HG02763 (cell line): ENCODE measurements at regions not wholly inside any gene's neighbourhood (a gene's known extent, or its start where the extent isn't known, plus 50 kb on each side); places are given as distances from the start of the nearest gene placed in this dataset.

Source experiments
- ATAC-seq: cut with Tn5 transposase; IDR thresholded peaks from one replicate; pipeline ENCODE4 v1.9.1; 2021; ENCODE audit warnings: mild to moderate bottlenecking, moderate library complexity; ENCODE audit not compliant: unreplicated experiment

DNA sequence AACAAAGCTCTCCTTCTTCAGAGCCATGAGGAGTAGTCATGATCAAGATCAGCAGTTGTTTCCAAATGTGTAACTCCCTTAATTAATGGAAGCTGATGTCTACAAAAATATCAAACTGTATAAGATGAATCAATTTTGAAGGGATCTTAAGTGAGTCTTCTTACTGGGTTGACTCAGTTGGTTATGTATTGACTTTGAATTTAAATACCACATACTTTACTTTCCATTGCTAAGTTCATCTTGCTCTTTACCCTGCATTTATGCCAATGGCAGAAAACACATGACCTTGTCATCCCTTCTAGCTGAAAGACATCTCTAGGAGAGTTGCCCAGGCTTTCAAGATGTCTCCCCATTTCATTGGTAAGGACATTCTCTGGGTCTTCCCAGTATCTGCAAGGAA lies 123.2 kb upstream of the STMND1 start:
- no peak for ATAC-seq

DNA sequence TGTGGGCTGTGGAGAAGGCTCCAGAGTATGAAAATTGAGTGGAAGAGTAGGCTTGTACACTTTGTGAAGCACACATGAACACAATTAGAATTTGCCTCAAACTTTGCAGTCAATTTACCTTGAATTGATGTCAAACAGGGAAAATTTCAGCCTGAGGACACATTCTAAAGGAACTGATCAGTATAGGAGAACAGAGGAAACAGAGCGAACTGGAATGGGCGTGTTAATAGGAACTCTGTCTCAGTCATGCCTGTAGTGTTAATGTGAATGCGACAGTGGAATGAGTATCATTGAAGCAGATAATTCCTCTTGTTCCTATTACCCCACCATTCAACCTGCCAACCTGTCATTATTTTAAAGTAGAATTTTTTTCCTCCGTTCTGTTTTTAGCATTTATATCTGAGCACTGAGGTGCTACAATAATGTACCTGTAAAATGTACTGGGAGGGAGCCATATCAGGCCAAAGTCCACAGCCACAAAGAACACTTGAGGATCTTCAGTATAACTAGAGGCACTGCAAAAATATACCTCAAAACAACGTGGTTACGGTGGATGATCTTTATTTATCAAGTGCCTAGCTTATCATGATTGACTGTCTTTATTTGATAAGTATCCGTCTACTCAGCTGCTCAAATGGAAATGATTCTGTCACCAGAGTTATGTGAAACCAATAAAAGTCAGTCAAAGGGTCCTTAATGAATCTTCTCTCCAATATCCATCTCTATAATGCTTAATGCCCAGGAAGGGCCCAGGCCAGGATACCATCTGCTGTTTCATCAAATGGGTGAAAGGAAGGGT lies 125.3 kb upstream of the STMND1 start:
- no peak for ATAC-seq

DNA sequence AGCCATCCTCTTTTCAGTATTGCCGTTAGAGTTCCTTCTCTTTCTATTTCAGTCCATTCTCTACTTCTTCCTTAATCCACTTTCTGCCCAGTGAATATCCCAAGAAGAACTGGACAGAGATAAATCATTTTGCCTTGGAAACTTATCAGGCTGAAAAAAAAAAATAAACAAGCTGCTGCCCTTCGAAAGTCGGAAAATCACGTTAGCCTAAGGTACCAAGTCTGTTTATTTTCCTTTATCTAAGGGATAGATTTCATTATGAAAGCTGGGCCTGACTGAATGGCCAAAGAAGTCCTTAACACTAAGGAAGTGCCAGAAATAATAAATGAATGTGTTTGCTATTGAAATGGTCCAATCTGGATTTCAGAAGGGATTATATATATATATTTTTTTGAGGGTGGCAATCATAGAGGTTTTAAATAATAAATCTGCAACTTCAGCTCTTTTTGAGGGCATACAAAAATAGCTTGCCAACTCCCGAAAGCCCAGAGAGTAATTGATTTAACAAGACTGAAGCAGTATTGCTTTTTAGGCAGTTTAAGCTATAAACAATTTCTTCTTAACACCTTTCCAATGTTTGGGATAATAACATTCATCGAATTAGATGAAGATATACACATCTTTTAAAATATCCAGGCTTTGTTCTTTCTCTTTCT lies 127.0 kb upstream of the STMND1 start:
- no peak for ATAC-seq

DNA sequence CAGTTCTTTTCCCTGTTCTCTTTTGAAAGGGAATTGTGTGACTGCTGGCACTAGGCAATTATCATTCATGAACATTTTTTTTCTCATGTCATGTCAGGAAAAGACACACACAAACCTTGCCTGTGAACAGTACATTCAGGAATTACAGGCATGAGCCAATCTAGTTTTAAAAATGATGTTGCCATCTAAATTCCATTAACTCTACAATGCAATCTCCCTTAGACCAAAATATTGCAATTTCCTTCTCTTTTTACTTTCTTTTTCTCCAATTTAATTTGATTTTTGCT lies 127.5 kb upstream of the STMND1 start:
- no peak for ATAC-seq

DNA sequence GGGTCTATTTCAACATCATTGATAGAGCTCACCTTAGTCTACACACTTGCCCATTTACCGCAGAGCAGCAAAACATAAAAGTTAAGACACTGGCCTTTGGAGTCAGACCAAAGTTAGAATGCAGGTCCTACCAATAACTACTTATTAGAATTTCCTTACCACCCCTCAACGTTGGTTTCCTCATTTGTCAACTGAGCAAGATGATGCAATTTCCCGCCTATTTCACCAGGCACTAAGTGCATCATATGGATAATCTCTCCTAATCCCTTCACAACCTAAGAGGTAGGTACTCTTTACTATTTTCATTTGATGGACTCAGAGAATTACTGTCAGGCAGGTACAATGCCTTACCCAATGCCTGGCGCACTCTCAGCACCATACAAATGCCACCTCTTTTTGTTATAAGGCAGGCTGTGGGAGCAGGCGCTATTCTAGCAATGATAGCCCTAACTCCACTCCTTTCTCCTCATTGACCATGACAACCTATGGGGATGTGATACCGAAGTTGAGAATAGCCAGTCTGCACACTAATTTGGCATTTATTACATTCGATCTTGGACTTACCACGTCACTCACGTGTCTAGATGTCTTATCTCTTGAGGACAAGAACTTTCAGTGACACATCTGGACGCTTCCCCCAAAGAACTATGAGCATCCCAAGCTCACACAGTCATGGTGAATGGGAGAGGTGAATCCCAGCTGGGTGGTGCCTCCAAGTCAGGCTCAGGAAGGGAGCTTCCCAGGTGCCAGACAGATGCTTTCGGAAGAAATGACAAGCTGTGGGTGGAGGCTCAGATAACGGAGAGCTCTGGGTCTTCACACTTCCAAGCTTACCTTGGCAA lies 128.1 kb upstream of the STMND1 start:
- no peak for ATAC-seq

DNA sequence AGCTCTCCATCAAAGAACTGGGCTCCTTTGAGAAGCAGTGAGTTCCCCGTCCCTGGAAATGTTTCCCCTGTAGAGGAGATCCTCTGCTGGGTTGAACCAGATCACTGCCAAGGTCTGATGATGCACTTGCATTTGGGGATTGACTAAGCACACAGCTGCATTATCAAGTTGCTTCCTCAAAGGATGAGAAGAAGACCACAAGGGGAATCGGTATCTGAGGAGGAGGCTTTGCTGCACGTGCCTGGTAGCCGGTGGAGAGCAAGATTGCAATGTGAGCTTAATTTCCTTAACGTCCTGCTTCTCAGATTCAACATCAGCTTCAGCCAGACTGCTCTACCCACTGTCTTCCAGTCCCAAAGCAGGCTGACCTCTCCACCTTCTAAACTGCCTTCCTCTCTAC lies 128.8 kb upstream of the STMND1 start:
- no peak for ATAC-seq

DNA sequence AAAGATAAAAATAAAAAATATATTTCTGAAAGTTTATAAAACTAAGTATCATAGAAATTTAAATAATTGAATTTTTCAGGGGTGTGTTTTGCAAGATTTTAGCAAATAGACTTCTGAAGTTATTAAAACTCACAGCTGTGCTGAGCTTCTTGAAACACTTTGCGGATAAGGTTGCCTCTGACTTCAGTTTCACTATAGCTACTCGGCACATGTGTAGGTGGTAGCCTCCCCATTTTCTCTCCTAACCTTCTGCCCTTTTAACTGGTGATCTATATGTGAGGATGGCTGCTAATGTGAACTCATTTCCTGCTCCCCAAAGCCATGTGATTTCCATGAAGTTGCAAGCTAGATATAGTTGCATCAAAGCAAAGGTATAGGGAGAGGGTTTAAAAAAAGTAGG lies 129.3 kb upstream of the STMND1 start:
- ATAC-seq, result no peak

DNA sequence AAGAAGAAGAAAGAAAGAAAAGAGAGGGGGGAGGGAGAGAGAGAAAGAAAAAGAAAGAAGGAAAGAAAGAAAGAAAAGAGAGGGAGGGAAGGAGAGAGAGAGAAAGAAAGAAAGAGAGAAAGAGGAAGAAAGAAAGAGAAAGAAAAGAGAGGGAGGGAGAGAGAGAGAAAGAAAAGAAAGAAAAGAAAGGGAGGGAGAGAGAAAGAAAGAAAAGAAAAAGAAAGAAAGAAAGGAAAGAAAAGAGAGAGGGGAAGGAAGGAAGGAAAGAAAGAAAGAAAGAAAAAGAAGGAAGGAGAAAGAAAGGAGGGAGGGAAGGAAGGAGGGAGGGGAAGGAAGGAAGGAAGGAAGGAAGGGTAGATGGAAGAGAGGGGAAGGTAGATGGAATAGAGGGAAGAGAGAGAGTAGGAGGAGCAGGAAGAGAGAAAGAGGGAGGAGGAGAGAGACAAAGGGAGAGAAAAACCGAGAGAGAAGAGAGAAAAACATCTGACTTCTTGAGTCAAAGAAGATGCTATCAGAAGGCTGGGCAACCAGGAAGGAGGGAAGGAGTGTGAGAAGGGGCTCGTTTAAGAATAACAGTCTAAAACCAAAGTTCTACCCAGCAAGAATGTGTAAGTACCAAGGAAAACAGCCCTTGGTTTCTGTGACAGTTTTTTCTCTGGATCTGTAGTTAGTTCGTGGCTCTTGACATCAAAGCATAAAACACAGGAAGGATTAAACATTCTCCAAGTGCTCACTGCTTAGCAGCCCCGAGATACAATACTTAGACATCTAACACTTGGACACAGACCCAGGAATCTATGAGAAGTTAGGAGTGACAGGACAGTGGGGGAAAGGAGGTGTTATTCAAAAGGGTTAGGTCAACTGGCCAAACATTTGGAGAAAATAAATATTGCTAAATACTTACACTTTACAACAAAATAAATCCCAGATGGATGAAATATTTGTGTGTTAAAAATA lies 131.9 kb upstream of the STMND1 start:
- ATAC-seq, result no peak

DNA sequence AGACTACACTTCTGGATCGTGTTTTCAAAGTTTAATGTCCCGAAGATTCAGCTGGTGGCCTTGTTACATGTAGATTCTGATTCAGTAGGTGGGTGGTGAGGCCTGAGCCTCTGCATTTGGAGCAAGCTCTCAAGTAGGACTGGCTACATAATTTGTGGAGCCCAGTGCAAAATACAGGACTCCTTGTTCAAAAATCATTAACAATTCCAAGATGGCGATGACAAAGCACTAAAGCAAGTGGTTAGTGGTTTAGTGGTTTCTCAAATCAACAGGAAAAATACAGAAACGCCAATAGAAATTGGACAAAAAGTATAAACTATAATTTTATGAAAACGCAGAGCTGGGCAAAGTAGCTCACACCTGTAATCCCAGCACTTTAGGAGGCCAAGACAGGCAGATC lies 133.7 kb upstream of the STMND1 start:
- no peak for ATAC-seq

DNA sequence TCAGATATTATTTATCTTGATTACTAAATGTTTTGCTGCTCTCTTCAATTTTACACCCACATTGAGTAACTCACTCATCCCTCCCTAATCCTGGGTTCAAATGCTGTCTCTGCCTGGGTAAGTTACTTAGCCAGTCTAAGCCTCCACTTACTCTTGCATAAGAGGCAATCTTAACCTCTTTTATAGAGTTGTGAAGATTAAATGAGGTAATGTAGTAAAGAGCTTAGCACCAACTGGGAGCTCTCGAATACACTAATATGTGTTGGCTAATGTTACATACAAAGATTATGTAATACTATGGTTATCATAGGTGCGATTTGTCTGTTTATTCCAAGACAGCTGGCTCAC lies 134.4 kb upstream of the STMND1 start:
- ATAC-seq, result no peak

DNA sequence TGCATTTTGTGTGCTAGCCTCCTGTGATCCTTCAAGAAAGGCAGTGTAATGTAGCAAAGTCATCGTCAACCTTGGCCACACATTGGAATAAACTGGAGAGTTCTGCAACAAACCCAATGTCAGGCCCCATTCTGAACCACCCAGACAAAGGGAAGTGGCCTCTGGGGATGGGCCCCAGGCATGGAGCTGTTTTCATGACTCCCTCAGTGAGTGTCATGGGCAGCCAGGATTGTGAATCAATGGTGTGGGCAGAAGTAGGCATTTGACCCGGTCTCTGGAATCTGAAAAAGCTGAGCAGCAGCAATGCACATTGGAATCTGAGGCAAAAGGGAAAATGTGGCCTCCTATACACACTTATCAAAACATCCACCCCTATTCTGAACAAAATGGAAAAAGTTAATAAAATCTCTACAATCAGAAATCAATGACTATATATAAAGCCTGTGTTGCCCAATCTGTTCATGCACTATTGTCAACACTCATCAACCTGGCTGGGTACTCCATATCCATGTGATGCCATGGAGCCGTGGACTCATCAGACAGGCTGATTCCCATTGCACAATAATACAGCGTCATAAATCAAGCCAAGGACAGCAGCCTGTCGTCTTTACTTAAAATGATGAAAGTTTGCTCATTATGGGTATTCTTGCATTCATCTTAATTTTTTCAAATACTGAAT lies 134.9 kb upstream of the STMND1 start:
- no peak for ATAC-seq

DNA sequence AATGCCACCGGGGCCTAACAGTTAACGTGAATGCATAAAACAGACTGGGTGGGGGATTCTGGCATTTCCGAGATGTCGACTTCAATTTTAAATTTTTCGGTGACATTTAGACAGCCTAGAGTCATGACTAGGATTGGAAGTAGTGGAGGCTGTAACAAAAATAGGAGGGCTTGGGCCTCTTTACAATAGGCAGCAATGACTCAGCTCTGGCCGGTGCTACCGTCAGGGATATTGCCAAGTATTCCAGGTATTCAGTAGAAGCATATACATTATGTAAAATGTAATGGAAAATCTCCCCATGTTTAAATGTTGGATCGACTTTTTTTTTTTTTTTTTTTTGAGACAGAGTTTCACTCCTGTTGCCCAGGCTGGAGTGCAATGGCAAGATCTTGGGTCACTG lies 136.2 kb upstream of the STMND1 start:
- no peak for ATAC-seq

DNA sequence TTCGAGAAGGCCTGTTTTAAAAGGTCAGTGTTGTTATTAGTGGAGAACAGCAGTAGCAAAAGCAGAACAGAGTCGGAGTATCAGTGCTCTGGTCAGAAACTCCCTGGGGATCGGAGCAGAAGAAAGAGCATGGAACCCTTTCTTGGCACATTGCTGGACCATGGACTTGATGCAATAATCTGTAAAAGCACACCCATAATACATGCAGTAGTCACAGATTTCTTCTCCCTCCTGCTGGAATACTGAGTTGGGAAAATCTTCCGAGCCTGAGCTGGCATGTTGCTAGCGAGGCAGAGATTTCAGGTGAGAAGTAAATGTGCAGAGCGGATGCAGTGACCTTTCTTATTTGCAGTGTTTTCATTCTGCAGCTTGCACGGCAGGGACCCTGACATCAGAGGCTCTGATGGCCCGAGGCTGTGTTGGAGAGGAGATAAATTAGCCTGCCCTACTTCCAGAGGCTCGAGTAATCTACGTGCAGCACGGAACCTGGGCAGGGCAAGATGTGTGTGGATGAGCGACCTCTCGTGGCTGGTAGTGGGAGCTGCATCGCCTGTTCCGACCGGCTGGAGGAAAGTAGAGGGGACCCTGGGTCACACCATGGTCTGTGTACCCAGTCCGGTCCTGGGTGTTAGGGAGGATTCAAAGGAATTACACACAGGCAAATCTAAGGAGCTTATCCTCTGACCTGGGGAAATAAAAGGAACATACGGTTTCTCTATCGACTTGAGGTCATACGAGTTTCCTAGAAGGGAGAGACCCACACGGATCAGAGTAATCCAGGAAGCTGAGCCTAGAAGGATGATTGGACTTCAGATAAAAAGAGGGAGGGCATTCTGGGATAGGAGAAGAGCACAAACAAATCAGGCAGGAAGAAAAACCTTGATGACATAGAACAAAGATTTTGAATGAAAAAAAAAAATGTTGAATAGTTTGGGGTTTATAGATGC lies 137.0 kb upstream of the STMND1 start:
- peak; percentile 68 for ATAC-seq

DNA sequence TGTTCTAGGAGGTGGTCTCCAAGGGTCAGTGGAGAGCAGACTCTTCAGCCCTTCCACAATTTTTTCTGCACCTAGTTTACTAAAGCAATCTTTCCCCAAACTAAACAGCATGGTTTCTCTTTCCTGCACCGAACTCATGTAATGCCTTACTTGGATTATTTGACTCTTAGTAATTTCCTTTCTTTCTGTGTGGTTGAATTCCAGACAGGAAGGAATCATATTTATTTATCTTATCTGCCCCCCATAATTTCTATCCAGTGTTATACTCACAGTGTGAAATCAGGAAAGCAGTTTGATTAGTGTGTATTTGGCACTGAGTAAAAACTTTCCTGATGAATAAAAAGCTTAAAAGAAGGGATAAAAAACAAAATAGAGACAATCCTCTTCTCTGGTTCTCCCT lies 140.3 kb upstream of the STMND1 start:
- no peak for ATAC-seq

DNA sequence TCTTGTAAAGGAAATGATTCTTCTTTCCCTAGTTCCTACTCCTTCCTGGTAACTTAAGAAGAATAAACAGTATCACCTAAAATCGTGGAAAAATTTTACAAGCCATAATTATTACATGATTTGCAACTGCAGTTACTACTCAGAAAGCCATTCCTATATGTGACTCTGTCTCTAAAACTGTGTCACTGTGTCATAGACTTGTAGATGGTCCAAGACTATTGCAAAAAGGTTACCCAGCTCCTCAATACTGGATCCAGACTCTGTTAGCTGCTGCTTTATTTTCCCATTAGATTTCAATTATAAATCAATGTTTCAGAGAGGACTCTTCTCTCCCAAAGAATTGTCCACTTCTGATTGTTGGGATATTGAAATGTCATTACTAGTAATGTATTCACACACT lies 142.1 kb upstream of the STMND1 start:
- ATAC-seq, result no peak

DNA sequence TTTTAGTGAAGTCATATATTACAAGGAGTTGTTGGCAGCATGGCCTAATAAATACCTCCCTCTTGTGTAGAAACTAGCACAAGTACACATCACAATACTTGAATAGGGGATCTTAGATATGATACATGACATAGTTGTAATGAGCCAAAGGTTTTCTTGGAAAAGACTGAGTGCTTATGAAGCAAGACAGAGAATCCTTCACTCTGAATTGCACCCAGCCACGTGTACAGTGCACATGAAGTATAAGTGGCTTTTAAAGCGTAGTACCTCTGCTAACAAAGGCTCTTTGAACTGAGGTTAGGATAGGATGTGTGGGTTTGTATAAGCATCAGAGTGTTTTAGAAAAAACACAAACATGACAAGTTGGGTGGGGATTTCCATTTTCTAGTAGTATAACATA lies 145.5 kb upstream of the STMND1 start:
- no peak for ATAC-seq

DNA sequence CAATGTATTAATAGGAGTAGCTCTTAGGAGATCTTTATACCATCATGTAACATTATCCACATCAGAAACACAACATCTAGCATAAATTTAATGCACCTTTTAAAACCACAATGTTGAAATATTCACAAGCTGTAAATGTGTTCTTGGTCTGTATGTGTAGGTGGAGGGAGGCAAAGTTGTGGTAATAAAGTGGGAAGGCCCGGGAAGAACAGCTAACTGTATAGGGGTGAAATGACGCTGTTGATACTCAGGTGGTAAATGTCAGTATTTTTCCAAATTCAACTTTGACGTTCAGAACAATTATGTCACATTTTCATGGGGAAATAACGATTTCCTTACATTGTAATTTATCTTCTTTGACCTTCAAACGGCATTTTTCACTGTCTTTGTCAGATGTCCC lies 146.0 kb upstream of the STMND1 start:
- ATAC-seq, result no peak

DNA sequence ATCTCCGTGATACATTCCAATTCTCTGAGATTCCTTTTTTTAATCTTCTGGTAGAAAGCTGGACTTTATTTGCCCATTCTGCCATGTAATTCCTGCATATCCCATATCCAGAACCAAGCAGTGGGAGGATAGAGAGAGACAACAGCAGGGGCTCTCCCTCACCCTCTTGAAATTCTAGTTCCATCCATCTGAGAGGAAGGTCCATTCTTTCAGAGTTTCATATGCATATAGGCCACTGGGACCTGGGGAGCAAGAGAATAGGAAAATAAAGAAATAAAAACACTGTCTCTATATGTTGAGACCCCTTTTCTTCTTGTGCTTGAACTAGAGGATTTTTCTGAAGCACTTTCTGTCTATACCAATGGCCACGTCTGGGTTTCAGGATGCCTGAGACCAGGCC lies 147.9 kb upstream of the STMND1 start:
- no peak for ATAC-seq

DNA sequence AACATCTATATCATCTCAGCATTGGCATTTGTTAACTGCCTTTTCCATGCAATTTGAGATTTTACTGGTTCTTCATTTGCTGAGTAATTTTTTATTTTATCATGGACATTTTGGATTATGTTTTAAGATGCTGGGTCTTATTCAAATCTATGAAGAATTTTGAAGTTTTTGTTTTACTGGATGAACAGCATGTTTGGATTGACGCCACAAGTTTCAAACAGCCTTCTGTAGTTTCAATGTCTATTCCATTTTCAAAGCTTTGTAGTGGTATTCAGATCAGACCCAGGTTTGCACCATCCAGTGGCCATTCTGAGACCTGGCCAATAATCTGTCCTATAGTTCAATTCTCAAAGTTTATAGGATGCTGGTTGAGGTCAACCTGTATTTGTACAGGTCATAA lies 148.4 kb upstream of the STMND1 start:
- no peak for ATAC-seq
